ENCODE measurements at regions not wholly inside any gene's neighbourhood (a gene's known extent, or its start where the extent isn't known, plus 50 kb on each side); places are given as distances from the start of the nearest gene placed in this dataset.

- TF ChIP-seq CTCF (conservative IDR thresholded peaks at IDR 0.05; ENCODE audit: low read depth in 2 of 2) (no peak), EZH2 (IDR thresholded peaks at IDR 0.05; ENCODE audit: low read depth, unreplicated experiment) (no peak), STAT1 (IDR thresholded peaks at IDR 0.05; ENCODE audit: unreplicated experiment) (no peak), ZNF114 (CRISPR knock-in tag; IDR thresholded peaks at IDR 0.05) (no peak), POLR2AphosphoS5 (IDR thresholded peaks at IDR 0.05; ENCODE audit: low read depth) (no peak), CREB1 (CRISPR knock-in tag; IDR thresholded peaks at IDR 0.05; ENCODE audit: low read depth) (no peak)
Observed at GRCh38 chrX:127947450-127947849, 104.8 kb downstream of the ACTRT1 start.

All from GM23338 (cell line).